ENCODE measurements at regions not wholly inside any gene's neighbourhood (a gene's known extent, or its start where the extent isn't known, plus 50 kb on each side); places are given as distances from the start of the nearest gene placed in this dataset.

DNA sequence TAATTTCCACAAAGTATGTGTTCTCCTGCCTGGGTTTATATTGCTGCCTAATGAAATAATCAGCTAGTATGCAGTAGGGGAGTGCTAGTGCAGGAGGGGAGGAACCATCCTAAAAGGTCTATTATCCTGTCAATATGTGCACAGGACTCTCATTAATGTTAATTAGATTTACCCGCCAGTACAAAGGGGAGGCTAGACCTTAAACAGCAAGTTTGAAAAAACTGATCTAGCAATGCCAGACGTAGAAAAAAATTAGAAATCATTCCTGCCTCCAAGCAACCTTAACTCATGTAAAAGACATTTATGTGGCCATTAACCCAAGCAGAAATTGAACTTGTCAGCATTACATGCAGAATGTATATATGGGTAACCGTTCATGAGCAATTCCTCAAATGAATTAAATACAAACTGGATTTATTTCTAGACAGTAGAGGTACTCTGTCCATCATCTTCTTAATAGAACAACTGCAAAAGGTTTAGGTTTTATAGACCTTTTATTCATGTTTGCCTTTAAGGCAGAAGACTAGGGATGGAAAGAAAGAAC, 294.3 kb upstream of the TENM3 start:
- TF ChIP-seq CTCF (IDR thresholded peaks at IDR 0.05; ENCODE audit: unreplicated experiment): no peak
- no peaks in the 10 kb centered on the region for H3K4me1 Mint-ChIP-seq (ENCODE audit: low read depth)
- H3K27me3 Mint-ChIP-seq: no peaks in the 10 kb centered on the region
- H3K4me3 Mint-ChIP-seq (ENCODE audit: low read depth): no peak overlapping the region
- H3K36me3 Mint-ChIP-seq (ENCODE audit: insufficient read depth): no peaks in the 10 kb centered on the region
- no peaks in the 10 kb centered on the region for H3K9me3 Mint-ChIP-seq (ENCODE audit: low read depth)
- DNase-seq (ENCODE audit: low spot score, unreplicated experiment): no peak
- no peak overlapping the region for H3K27ac Mint-ChIP-seq

GRCh38 chr4:181949704-181950312, 293.4 kb upstream of the TENM3 start:
- H3K4me3 Mint-ChIP-seq (ENCODE audit: low read depth): no peak overlapping the region
- no peak for DNase-seq (ENCODE audit: low spot score, unreplicated experiment)
- H3K4me1 Mint-ChIP-seq (ENCODE audit: low read depth): no peaks in the 10 kb centered on the region
- H3K36me3 Mint-ChIP-seq (ENCODE audit: insufficient read depth): no peaks in the 10 kb centered on the region
- H3K27ac Mint-ChIP-seq: no peak overlapping the region
- no peaks in the 10 kb centered on the region for H3K9me3 Mint-ChIP-seq (ENCODE audit: low read depth)
- TF ChIP-seq CTCF (IDR thresholded peaks at IDR 0.05; ENCODE audit: unreplicated experiment): no peak
- H3K27me3 Mint-ChIP-seq: no peaks in the 10 kb centered on the region

DNA sequence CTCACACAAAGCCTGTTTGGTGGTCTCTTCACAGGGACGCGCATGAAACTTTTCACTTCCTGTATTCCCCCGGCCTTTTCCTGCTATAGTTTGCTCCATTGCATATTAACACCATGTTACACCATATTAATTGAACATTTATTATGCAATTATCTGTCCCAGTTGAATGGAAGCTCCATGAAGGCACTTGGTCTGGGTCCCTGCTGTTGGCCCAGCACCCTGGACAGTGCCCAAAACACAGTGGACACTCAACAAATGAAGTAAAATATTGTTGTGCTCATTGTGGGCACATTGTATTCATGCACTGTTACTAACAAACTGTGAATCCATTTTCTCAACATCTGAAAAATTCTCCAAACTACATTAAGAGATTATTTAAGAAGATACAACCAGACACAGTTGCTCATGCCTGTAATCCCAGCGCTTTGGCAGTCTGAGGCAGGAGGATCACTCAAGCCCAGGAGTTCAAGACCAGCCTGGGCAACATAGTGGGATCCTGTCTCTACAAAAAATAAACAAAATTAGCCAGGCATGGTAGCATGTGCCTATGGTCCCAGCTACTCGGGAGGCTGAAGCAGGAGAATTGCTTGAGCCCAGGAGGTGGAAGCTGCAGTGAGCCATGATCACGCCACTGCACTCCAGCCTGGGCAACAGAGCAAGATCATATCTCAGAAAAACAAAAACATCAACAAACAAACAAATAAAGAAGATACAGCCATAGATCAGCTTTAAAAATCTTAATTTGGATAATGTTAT, 292.7 kb upstream of the TENM3 start:
- Mint-ChIP-seq H3K36me3 (ENCODE audit: insufficient read depth) (no peaks in the 10 kb centered on the region), H3K9me3 (ENCODE audit: low read depth) (no peaks in the 10 kb centered on the region), H3K4me1 (ENCODE audit: low read depth) (no peaks in the 10 kb centered on the region), H3K27me3 (no peaks in the 10 kb centered on the region), H3K4me3 (ENCODE audit: low read depth) (no peak overlapping the region), H3K27ac (no peak overlapping the region)
- no peak for DNase-seq (ENCODE audit: low spot score, unreplicated experiment)
- TF ChIP-seq CTCF (IDR thresholded peaks at IDR 0.05; ENCODE audit: unreplicated experiment): no peak

DNA sequence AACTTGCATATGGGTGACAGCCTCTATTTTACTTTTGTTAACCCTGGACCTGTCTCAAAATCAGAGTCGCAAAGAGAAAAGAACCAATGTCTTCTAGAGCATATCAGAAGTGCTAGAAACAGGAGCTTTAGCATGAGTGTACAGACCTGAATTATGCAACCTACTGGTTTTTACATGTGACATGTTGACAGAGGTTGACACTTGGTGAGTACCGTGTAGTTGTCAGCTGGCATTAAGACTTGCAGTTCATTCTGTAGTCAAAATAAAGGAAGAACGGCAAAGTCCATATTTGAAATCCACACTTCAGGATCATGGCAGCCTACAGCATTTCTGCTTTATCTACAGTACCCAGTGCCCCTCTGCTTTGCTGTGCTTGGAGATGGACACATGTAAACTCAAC, 291.9 kb upstream of the TENM3 start:
- Mint-ChIP-seq H3K9me3 (ENCODE audit: low read depth) (no peaks in the 10 kb centered on the region), H3K27ac (no peak overlapping the region), H3K4me3 (ENCODE audit: low read depth) (no peak overlapping the region), H3K36me3 (ENCODE audit: insufficient read depth) (no peaks in the 10 kb centered on the region), H3K4me1 (ENCODE audit: low read depth) (no peaks in the 10 kb centered on the region), H3K27me3 (no peaks in the 10 kb centered on the region)
- DNase-seq (ENCODE audit: low spot score, unreplicated experiment): no peak
- no peak for TF ChIP-seq CTCF (IDR thresholded peaks at IDR 0.05; ENCODE audit: unreplicated experiment)

GRCh38 chr4:181952478-181952877, 290.7 kb upstream of the TENM3 start:
- H3K4me1 Mint-ChIP-seq (ENCODE audit: low read depth): no peaks in the 10 kb centered on the region
- no peak for TF ChIP-seq CTCF (IDR thresholded peaks at IDR 0.05; ENCODE audit: unreplicated experiment)
- no peak overlapping the region for H3K4me3 Mint-ChIP-seq (ENCODE audit: low read depth)
- no peak overlapping the region for H3K27ac Mint-ChIP-seq
- no peak for DNase-seq (ENCODE audit: low spot score, unreplicated experiment)
- H3K9me3 Mint-ChIP-seq (ENCODE audit: low read depth): no peaks in the 10 kb centered on the region
- H3K36me3 Mint-ChIP-seq (ENCODE audit: insufficient read depth): no peaks in the 10 kb centered on the region
- H3K27me3 Mint-ChIP-seq: no peaks in the 10 kb centered on the region
